ENCODE measurements at regions not wholly inside any gene's neighbourhood (a gene's known extent, or its start where the extent isn't known, plus 50 kb on each side); places are given as distances from the start of the nearest gene placed in this dataset.

- peak; percentile 71 for DNase-seq (ENCODE audit: extremely low spot score, unreplicated experiment)
- H3K27me3 Mint-ChIP-seq (ENCODE audit: unreplicated experiment): no peaks in the 10 kb centered on the region
- no peaks in the 10 kb centered on the region for H3K36me3 Mint-ChIP-seq (ENCODE audit: unreplicated experiment)
- H3K4me1 Mint-ChIP-seq (ENCODE audit: unreplicated experiment): no peaks in the 10 kb centered on the region
- H3K9me3 Mint-ChIP-seq (ENCODE audit: unreplicated experiment): no peaks in the 10 kb centered on the region
- no peak overlapping the region for H3K27ac Mint-ChIP-seq (ENCODE audit: unreplicated experiment)
- TF ChIP-seq CTCF (IDR thresholded peaks at IDR 0.05): no peak
- no peak overlapping the region for H3K4me3 Mint-ChIP-seq (ENCODE audit: unreplicated experiment)
Measured at GRCh38 chrX:150225266-150225665, 137.9 kb upstream of the MAMLD1 start.

- H3K4me1 Mint-ChIP-seq (ENCODE audit: unreplicated experiment): no peaks in the 10 kb centered on the region
- no peaks in the 10 kb centered on the region for H3K36me3 Mint-ChIP-seq (ENCODE audit: unreplicated experiment)
- no peak for DNase-seq (ENCODE audit: extremely low spot score, unreplicated experiment)
- H3K4me3 Mint-ChIP-seq (ENCODE audit: unreplicated experiment): no peak overlapping the region
- H3K27me3 Mint-ChIP-seq (ENCODE audit: unreplicated experiment): no peaks in the 10 kb centered on the region
- no peaks in the 10 kb centered on the region for H3K9me3 Mint-ChIP-seq (ENCODE audit: unreplicated experiment)
- no peak overlapping the region for H3K27ac Mint-ChIP-seq (ENCODE audit: unreplicated experiment)
- no peak for TF ChIP-seq CTCF (IDR thresholded peaks at IDR 0.05)
Measured at GRCh38 chrX:150225756-150226155, 137.4 kb upstream of the MAMLD1 start.

GRCh38 chrX:150226223-150226965 lies 136.7 kb upstream of the MAMLD1 start:
- TF ChIP-seq CTCF (IDR thresholded peaks at IDR 0.05): no peak
- no peak overlapping the region for H3K4me3 Mint-ChIP-seq (ENCODE audit: unreplicated experiment)
- H3K9me3 Mint-ChIP-seq (ENCODE audit: unreplicated experiment): no peaks in the 10 kb centered on the region
- H3K4me1 Mint-ChIP-seq (ENCODE audit: unreplicated experiment): no peaks in the 10 kb centered on the region
- DNase-seq (ENCODE audit: extremely low spot score, unreplicated experiment): peak; percentile 44
- no peaks in the 10 kb centered on the region for H3K27me3 Mint-ChIP-seq (ENCODE audit: unreplicated experiment)
- no peaks in the 10 kb centered on the region for H3K36me3 Mint-ChIP-seq (ENCODE audit: unreplicated experiment)
- H3K27ac Mint-ChIP-seq (ENCODE audit: unreplicated experiment): no peak overlapping the region

- no peak for TF ChIP-seq CTCF (IDR thresholded peaks at IDR 0.05)
- Mint-ChIP-seq H3K27me3 (ENCODE audit: unreplicated experiment) (no peaks in the 10 kb centered on the region), H3K4me3 (ENCODE audit: unreplicated experiment) (no peak overlapping the region), H3K27ac (ENCODE audit: unreplicated experiment) (no peak overlapping the region), H3K36me3 (ENCODE audit: unreplicated experiment) (no peaks in the 10 kb centered on the region), H3K9me3 (ENCODE audit: unreplicated experiment) (peaks cover 7% of the 10 kb centered on the region), H3K4me1 (ENCODE audit: unreplicated experiment) (no peaks in the 10 kb centered on the region)
- no peak for DNase-seq (ENCODE audit: extremely low spot score, unreplicated experiment)
Measured at GRCh38 chrX:150227321-150227860, 135.7 kb upstream of the MAMLD1 start.

GRCh38 chrX:150227873-150228410 lies 135.2 kb upstream of the MAMLD1 start:
- H3K4me1 Mint-ChIP-seq (ENCODE audit: unreplicated experiment): no peaks in the 10 kb centered on the region
- H3K27ac Mint-ChIP-seq (ENCODE audit: unreplicated experiment): no peak overlapping the region
- H3K27me3 Mint-ChIP-seq (ENCODE audit: unreplicated experiment): no peaks in the 10 kb centered on the region
- H3K4me3 Mint-ChIP-seq (ENCODE audit: unreplicated experiment): no peak overlapping the region
- H3K9me3 Mint-ChIP-seq (ENCODE audit: unreplicated experiment): peaks cover 12% of the 10 kb centered on the region
- no peak for TF ChIP-seq CTCF (IDR thresholded peaks at IDR 0.05)
- H3K36me3 Mint-ChIP-seq (ENCODE audit: unreplicated experiment): no peaks in the 10 kb centered on the region
- DNase-seq (ENCODE audit: extremely low spot score, unreplicated experiment): peak; percentile 48
